GM10266 (cell line): ENCODE measurements at regions not wholly inside any gene's neighbourhood (a gene's known extent, or its start where the extent isn't known, plus 50 kb on each side); places are given as distances from the start of the nearest gene placed in this dataset.

Experiments used
- DNase-seq: peaks from one replicate; pipeline ENCODE4 v3.0.0; 2012; ENCODE audit errors: extremely low spot score
- CTCF ChIP-seq: IDR thresholded peaks from 2 replicates; pipeline ENCODE4 v1.5.1; 2012; ENCODE audit warnings: mild to moderate bottlenecking, low read depth; ENCODE audit not compliant: control insufficient read depth, insufficient read depth; ENCODE audit errors: missing control alignments

GRCh38 chr13:40220299-40220935, 446.0 kb downstream of the FOXO1 start:
- no peak for TF ChIP-seq CTCF
- DNase-seq: no peak

GRCh38 chr13:40221131-40221459, 445.3 kb downstream of the FOXO1 start:
- no peak for TF ChIP-seq CTCF
- DNase-seq: no peak

- no peak for TF ChIP-seq CTCF
- no peak for DNase-seq
Measured at GRCh38 chr13:40221460-40222201, 444.8 kb downstream of the FOXO1 start.

- TF ChIP-seq CTCF: no peak
- DNase-seq: no peak
Measured at GRCh38 chr13:40223585-40223984, 442.9 kb downstream of the FOXO1 start.

- no peak for DNase-seq
Measured at GRCh38 chr13:40228496-40228895, 437.9 kb downstream of the FOXO1 start.

GRCh38 chr13:40228990-40229389, 437.5 kb downstream of the FOXO1 start:
- no peak for TF ChIP-seq CTCF
- no peak for DNase-seq

More at GRCh38 chr13:40228496-40228895, 437.9 kb downstream of the FOXO1 start:
- no peak for TF ChIP-seq CTCF

GRCh38 chr13:40230833-40231266, 435.6 kb downstream of the FOXO1 start:
- DNase-seq: no peak

More at GRCh38 chr13:40230833-40231266, 435.6 kb downstream of the FOXO1 start:
- TF ChIP-seq CTCF: no peak
